HCT116 (cell line): ENCODE measurements at regions not wholly inside any gene's neighbourhood (a gene's known extent, or its start where the extent isn't known, plus 50 kb on each side); places are given as distances from the start of the nearest gene placed in this dataset.

ENCODE experiments used
- ATAC-seq: fragments of 200-7000 bp; cut with Tn5 transposase; 2 replicates; pipeline ENCODE4 v1.9.1; 2020; ENCODE audit warnings: mild to moderate bottlenecking, moderate library complexity
- BruUV-seq: library from RNA; stranded (reverse); fragments of 400-500 nt; replicated peaks from 2 replicates; lab custom pipeline; 2021; lab: Mats Ljungman, UMichigan
- CTCF ChIA-PET: fragments of 300-600 bp; sonication (Branson Sonifier 250); formaldehyde crosslinking; loops from one replicate; lab custom pipeline; 2021; ENCODE audit warnings: antibody characterized with exemption; lab: Charles Lee
- POLR2A ChIA-PET: fragments of 300-600, 350-600 bp; sonication (Branson Sonifier 250); formaldehyde crosslinking; loops from one replicate; lab custom pipeline; 2021; ENCODE audit warnings: antibody characterized with exemption; lab: Charles Lee
- RAD21 ChIA-PET, 2 experiments: fragments of 300-600 bp; sonication (Branson Sonifier 250); formaldehyde crosslinking; loops; one replicate each; lab custom pipeline; 2023; ENCODE audit warnings: low total read pairs in 2 of 2; ENCODE audit not compliant: uncharacterized antibody in 2 of 2, unreplicated experiment in 2 of 2, low non-redundant PET in 1 of 2; lab: Charles Lee
- DNase-seq: peaks from one replicate; pipeline ENCODE4 v3.0.0-alpha.2; 2010; ENCODE audit warnings: low read depth, low spot score
- H2AFZ ChIP-seq: fragments of 200-600 bp; shearing (Covaris generic), sonication (generic); 2 replicates; pipeline ENCODE4 v1.6.1; 2017; ENCODE audit warnings: low read depth, mixed run types, mixed read lengths, antibody characterized with exemption, low read length; ENCODE audit not compliant: poor library complexity, severe bottlenecking
- H3K27ac ChIP-seq: 2 replicates; pipeline ENCODE4 v1.5.1; 2012; ENCODE audit warnings: low read depth, low read length
- H3K27me3 ChIP-seq: fragments of 200-600 bp; sonication (generic); 2 replicates; pipeline ENCODE4 v1.6.1; 2016; ENCODE audit warnings: mixed run types, low read length, mixed read lengths; ENCODE audit not compliant: insufficient read depth
- H3K36me3 ChIP-seq, 2 experiments: fragments of 200-500 bp in 1 of 2; fragments of 200-600 bp in 1 of 2; sonication (Bioruptor generic) in 1 of 2; sonication (generic) in 1 of 2; 2 replicates each; pipeline versions ENCODE4 v1.5.1 to v1.6.1; 2014 to 2016; ENCODE audit warnings: low read length in 2 of 2, inconsistent platforms in 1 of 2, mixed read lengths in 1 of 2, mixed run types in 1 of 2; ENCODE audit not compliant: insufficient read depth in 2 of 2, control insufficient read depth in 1 of 2
- H3K4me1 ChIP-seq, 2 experiments: fragments of 200-600 bp in 1 of 2; sonication (generic) in 1 of 2; 2 replicates each; pipeline versions ENCODE4 v1.5.1 to v1.6.1; 2012 to 2017; ENCODE audit warnings: low read length in 2 of 2, inconsistent platforms in 1 of 2, mild to moderate bottlenecking in 1 of 2, mixed read lengths in 1 of 2, mixed run types in 1 of 2, moderate library complexity in 1 of 2; ENCODE audit not compliant: insufficient read depth in 2 of 2, control insufficient read depth in 1 of 2
- H3K4me2 ChIP-seq: fragments of 200-600 bp; sonication (generic); 2 replicates; pipeline ENCODE4 v1.6.1; 2017; ENCODE audit warnings: mixed run types, low read length, mixed read lengths
- H3K4me3 ChIP-seq, 2 experiments: fragments of 200-600 bp in 1 of 2; sonication (generic) in 1 of 2; replicated peaks in 1 of 2; 2 replicates each; pipeline ENCODE4 v1.5.1; 2011 to 2016; ENCODE audit warnings: low read length in 2 of 2, control low read depth in 1 of 2, low read depth in 1 of 2, mild to moderate bottlenecking in 1 of 2, mixed read lengths in 1 of 2, mixed run types in 1 of 2
- H3K79me2 ChIP-seq: fragments of 200-600 bp; sonication (generic); 2 replicates; pipeline ENCODE4 v1.6.1; 2017; ENCODE audit warnings: mild to moderate bottlenecking, mixed run types, low read length, moderate library complexity, mixed read lengths; ENCODE audit not compliant: insufficient read depth
- H3K9ac ChIP-seq: fragments of 200-600 bp; sonication (generic); 2 replicates; pipeline ENCODE4 v1.6.1; 2016; ENCODE audit warnings: low read length, mixed read lengths
- H3K9me2 ChIP-seq: fragments of 200-600 bp; sonication (generic), shearing (Covaris generic); 2 replicates; pipeline ENCODE4 v1.6.1; 2017; ENCODE audit warnings: mixed run types, mild to moderate bottlenecking, moderate library complexity; ENCODE audit not compliant: insufficient read depth
- H3K9me3 ChIP-seq, 2 experiments: fragments of 200-500 bp in 1 of 2; fragments of 200-600 bp in 1 of 2; sonication (Bioruptor generic) in 1 of 2; sonication (generic) in 1 of 2; 2 replicates each; pipeline ENCODE4 v1.6.1; 2014 to 2017; ENCODE audit warnings: low read length in 2 of 2, mixed read lengths in 2 of 2, inconsistent platforms in 1 of 2, low read depth in 1 of 2, mild to moderate bottlenecking in 1 of 2, mixed run types in 1 of 2, moderate library complexity in 1 of 2; ENCODE audit not compliant: control insufficient read depth in 1 of 2, insufficient read depth in 1 of 2
- H4K20me1 ChIP-seq: fragments of 200-600 bp; sonication (generic), shearing (Covaris generic); 2 replicates; pipeline ENCODE4 v1.6.1; 2017; ENCODE audit warnings: mixed run types, mild to moderate bottlenecking, moderate library complexity; ENCODE audit not compliant: insufficient read depth
- CBX3 ChIP-seq: IDR thresholded peaks from 2 replicates; pipeline ENCODE4 v1.6.1; 2012; ENCODE audit warnings: low read depth
- EGR1 ChIP-seq: IDR thresholded peaks from 2 replicates; pipeline ENCODE4 v1.6.1; 2012; ENCODE audit warnings: low read depth
- ELF1 ChIP-seq: IDR thresholded peaks from 2 replicates; pipeline ENCODE4 v1.6.1; 2012; ENCODE audit warnings: low read depth, borderline replicate concordance
- FOSL1 ChIP-seq: IDR thresholded peaks from 2 replicates; pipeline ENCODE4 v1.6.1; 2012; ENCODE audit warnings: low read depth
- MAX ChIP-seq: IDR thresholded peaks from 2 replicates; pipeline ENCODE4 v1.6.1; 2012
- POLR2AphosphoS5 ChIP-seq: IDR thresholded peaks from 2 replicates; pipeline ENCODE4 v1.6.1; 2011; ENCODE audit warnings: mild to moderate bottlenecking, low read depth, low read length, moderate library complexity
- TCF7L2 ChIP-seq: IDR thresholded peaks from 2 replicates; pipeline ENCODE4 v1.7.0; 2011; ENCODE audit warnings: borderline replicate concordance, inconsistent platforms; ENCODE audit not compliant: insufficient read depth, insufficient read length; ENCODE audit errors: extremely low read depth
- intact Hi-C: fragments of 100-400 bp; cut with micrococcal nuclease; formaldehyde crosslinking; loops from 2 replicates; pipeline ENCODE4 v1.10.0; 2022

- TF ChIP-seq MAX: no peak
Observed at GRCh38 chr3:174681784-174682183, 177.3 kb upstream of the NAALADL2 start (continued).

- Histone ChIP-seq H3K36me3 (no peaks in the 10 kb centered on the region), H3K27ac (no peak overlapping the region), H3K79me2 (no peaks in the 10 kb centered on the region), H3K4me3 (no peak overlapping the region), H3K4me1 (no peaks in the 10 kb centered on the region), H3K9me3 (no peaks in the 10 kb centered on the region), H4K20me1 (no peaks in the 10 kb centered on the region), H3K4me2 (no peak overlapping the region), H3K27me3 (no peaks in the 10 kb centered on the region), H2AFZ (no peak overlapping the region), H3K9ac (no peak overlapping the region), H3K9me2 (no peaks in the 10 kb centered on the region)
- DNase-seq: no peak
- intact Hi-C loops: no loop called here
- ChIA-PET POLR2A (no interaction called here), RAD21 (no interaction called here), CTCF (no interaction called here)
- TF ChIP-seq CBX3: no peak
- ATAC-seq: no peak
- no TSS peak for BruUV-seq
Observed at GRCh38 chr3:174685796-174686195, 173.3 kb upstream of the NAALADL2 start.

- Histone ChIP-seq H3K9ac (no peak overlapping the region), H3K79me2 (no peaks in the 10 kb centered on the region), H3K27ac (no peak overlapping the region), H3K4me1 (no peaks in the 10 kb centered on the region), H3K9me2 (no peaks in the 10 kb centered on the region), H3K36me3 (no peaks in the 10 kb centered on the region), H3K9me3 (no peaks in the 10 kb centered on the region), H2AFZ (no peak overlapping the region), H3K4me2 (no peak overlapping the region), H3K27me3 (no peaks in the 10 kb centered on the region), H3K4me3 (no peak overlapping the region), H4K20me1 (no peaks in the 10 kb centered on the region)
- ChIA-PET RAD21 (no interaction called here), POLR2A (no interaction called here), CTCF (no interaction called here)
- intact Hi-C loops: no loop called here
- no peak for ATAC-seq
- no TSS peak for BruUV-seq
- no peak for DNase-seq
- TF ChIP-seq TCF7L2: no peak
- TF ChIP-seq EGR1: no peak
- TF ChIP-seq ELF1: no peak
- TF ChIP-seq FOSL1: no peak
- no peak for TF ChIP-seq POLR2AphosphoS5
Observed at GRCh38 chr3:174697310-174697709, 161.8 kb upstream of the NAALADL2 start.
